ENCODE measurements at regions not wholly inside any gene's neighbourhood (a gene's known extent, or its start where the extent isn't known, plus 50 kb on each side); places are given as distances from the start of the nearest gene placed in this dataset.

DNA sequence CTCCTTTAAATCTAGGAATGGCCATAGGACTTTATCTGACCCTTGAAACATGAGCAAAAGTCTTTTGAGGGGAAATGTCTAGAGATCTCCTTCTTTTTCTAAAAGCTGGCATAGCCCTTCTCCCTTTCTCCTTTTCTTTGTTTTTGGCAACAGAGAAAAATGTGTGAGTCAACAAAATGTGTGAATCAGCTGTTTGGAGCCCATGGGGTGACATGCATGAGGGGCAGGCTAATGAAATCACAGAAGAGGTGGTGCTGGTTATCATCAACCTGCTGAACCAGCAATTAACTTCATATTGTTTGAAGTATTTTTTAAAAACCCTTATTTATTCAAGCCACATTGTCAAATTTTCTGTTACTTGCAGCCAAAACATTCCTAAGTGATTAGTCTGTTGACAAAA is 132.3 kb downstream of the CCDC59 start:
- TF ChIP-seq, protein P1, sequence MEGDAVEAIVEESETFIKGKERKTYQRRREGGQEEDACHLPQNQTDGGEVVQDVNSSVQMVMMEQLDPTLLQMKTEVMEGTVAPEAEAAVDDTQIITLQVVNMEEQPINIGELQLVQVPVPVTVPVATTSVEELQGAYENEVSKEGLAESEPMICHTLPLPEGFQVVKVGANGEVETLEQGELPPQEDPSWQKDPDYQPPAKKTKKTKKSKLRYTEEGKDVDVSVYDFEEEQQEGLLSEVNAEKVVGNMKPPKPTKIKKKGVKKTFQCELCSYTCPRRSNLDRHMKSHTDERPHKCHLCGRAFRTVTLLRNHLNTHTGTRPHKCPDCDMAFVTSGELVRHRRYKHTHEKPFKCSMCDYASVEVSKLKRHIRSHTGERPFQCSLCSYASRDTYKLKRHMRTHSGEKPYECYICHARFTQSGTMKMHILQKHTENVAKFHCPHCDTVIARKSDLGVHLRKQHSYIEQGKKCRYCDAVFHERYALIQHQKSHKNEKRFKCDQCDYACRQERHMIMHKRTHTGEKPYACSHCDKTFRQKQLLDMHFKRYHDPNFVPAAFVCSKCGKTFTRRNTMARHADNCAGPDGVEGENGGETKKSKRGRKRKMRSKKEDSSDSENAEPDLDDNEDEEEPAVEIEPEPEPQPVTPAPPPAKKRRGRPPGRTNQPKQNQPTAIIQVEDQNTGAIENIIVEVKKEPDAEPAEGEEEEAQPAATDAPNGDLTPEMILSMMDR (IDR thresholded peaks at IDR 0.05), result no peak
- TF ChIP-seq MXD4 (CRISPR knock-in tag; IDR thresholded peaks at IDR 0.05; ENCODE audit: borderline replicate concordance) (no peak), ATF2 (CRISPR knock-in tag; IDR thresholded peaks at IDR 0.05; ENCODE audit: borderline replicate concordance, low read depth) (no peak), SP1 (CRISPR knock-in tag; conservative IDR thresholded peaks at IDR 0.05) (no peak)
- TF ChIP-seq, protein P2, sequence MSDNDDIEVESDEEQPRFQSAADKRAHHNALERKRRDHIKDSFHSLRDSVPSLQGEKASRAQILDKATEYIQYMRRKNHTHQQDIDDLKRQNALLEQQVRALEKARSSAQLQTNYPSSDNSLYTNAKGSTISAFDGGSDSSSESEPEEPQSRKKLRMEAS (CRISPR knock-in tag; IDR thresholded peaks at IDR 0.05), result no peak
- TF ChIP-seq, protein P3, sequence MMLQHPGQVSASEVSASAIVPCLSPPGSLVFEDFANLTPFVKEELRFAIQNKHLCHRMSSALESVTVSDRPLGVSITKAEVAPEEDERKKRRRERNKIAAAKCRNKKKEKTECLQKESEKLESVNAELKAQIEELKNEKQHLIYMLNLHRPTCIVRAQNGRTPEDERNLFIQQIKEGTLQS (CRISPR knock-in tag; conservative IDR thresholded peaks at IDR 0.05), result no peak
